HL-60 (cell line): ENCODE measurements at regions not wholly inside any gene's neighbourhood (a gene's known extent, or its start where the extent isn't known, plus 50 kb on each side); places are given as distances from the start of the nearest gene placed in this dataset.

Experiments
- DNase-seq, 2 experiments: peaks; one replicate each; pipeline ENCODE4 v3.0.0-alpha.2; 2010 to 2020; ENCODE audit warnings: low read depth in 1 of 2, low spot score in 1 of 2
- H3K27ac ChIP-seq: fragments of 250-450 bp; sonication (Bioruptor Pico); replicated peaks from 2 replicates; pipeline ENCODE4 v1.5.1; 2020; ENCODE audit warnings: mild to moderate bottlenecking, moderate library complexity
- H3K27me3 ChIP-seq: fragments of 250-450 bp; sonication (Bioruptor Pico); 2 replicates; pipeline ENCODE4 v1.5.1; 2021; ENCODE audit warnings: mild to moderate bottlenecking, moderate library complexity; ENCODE audit not compliant: insufficient read depth, poor library complexity, severe bottlenecking
- H3K4me3 ChIP-seq: replicated peaks from 2 replicates; pipeline ENCODE4 v1.5.1; 2011; ENCODE audit warnings: mild to moderate bottlenecking, control low read depth, low read length; ENCODE audit not compliant: insufficient read depth
- GABPA ChIP-seq: IDR thresholded peaks from 2 replicates; pipeline ENCODE4 v1.6.1; 2012; ENCODE audit warnings: low read depth
- POLR2AphosphoS5 ChIP-seq: IDR thresholded peaks from 2 replicates; pipeline ENCODE4 v1.6.1; 2012; ENCODE audit warnings: low read depth
- REST ChIP-seq: IDR thresholded peaks from 2 replicates; pipeline ENCODE4 v1.6.1; 2012; ENCODE audit warnings: low read depth; ENCODE audit not compliant: insufficient replicate concordance
- SPI1 ChIP-seq: IDR thresholded peaks from 2 replicates; pipeline ENCODE4 v1.6.1; 2012; ENCODE audit warnings: low read depth, mild to moderate bottlenecking, borderline replicate concordance
- TF ChIP-seq, protein P1 (sequence below): IDR thresholded peaks from one replicate; pipeline ENCODE4 v1.5.1; 2011; ENCODE audit warnings: low read length, control low read depth, inconsistent platforms; ENCODE audit not compliant: insufficient read depth

GRCh38 chr1:245091171-245091621, 63.6 kb upstream of the KIF26B start:
- H3K27me3 ChIP-seq = no peaks in the 10 kb centered on the region
- no peak overlapping the region for H3K4me3 ChIP-seq
- TF ChIP-seq REST (no peak), SPI1 (no peak), POLR2AphosphoS5 (no peak), GABPA (no peak)
- TF ChIP-seq, protein P1, sequence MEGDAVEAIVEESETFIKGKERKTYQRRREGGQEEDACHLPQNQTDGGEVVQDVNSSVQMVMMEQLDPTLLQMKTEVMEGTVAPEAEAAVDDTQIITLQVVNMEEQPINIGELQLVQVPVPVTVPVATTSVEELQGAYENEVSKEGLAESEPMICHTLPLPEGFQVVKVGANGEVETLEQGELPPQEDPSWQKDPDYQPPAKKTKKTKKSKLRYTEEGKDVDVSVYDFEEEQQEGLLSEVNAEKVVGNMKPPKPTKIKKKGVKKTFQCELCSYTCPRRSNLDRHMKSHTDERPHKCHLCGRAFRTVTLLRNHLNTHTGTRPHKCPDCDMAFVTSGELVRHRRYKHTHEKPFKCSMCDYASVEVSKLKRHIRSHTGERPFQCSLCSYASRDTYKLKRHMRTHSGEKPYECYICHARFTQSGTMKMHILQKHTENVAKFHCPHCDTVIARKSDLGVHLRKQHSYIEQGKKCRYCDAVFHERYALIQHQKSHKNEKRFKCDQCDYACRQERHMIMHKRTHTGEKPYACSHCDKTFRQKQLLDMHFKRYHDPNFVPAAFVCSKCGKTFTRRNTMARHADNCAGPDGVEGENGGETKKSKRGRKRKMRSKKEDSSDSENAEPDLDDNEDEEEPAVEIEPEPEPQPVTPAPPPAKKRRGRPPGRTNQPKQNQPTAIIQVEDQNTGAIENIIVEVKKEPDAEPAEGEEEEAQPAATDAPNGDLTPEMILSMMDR = no peak
- no peak overlapping the region for H3K27ac ChIP-seq
- DNase-seq = no peak

- Histone ChIP-seq H3K4me3 (no peak overlapping the region), H3K27me3 (no peaks in the 10 kb centered on the region), H3K27ac (no peak overlapping the region)
- DNase-seq = no peak
- TF ChIP-seq REST (no peak), POLR2AphosphoS5 (no peak), SPI1 (no peak), GABPA (no peak)
- TF ChIP-seq, protein P1 = no peak
These were observed 64.2 kb upstream of the KIF26B start for GRCh38 chr1:245090491-245091090.

GRCh38 chr1:245087723-245088122, 67.1 kb upstream of the KIF26B start:
- H3K27me3 ChIP-seq = no peaks in the 10 kb centered on the region
- no peak overlapping the region for H3K4me3 ChIP-seq
- DNase-seq = no peak
- TF ChIP-seq, protein P1 = no peak
- TF ChIP-seq GABPA (no peak), REST (no peak), SPI1 (no peak), POLR2AphosphoS5 (no peak)
- H3K27ac ChIP-seq = no peak overlapping the region
